OCI-LY3 (cell line): ENCODE measurements at regions not wholly inside any gene's neighbourhood (a gene's known extent, or its start where the extent isn't known, plus 50 kb on each side); places are given as distances from the start of the nearest gene placed in this dataset.

ENCODE experiments used
- H2AFZ ChIP-seq: fragments of 200-600, 300-600 bp; shearing (Covaris generic); 2 replicates; pipeline ENCODE4 v1.6.0; 2014; ENCODE audit warnings: antibody characterized with exemption, low read depth, low read length
- H3K27ac ChIP-seq: fragments of 200-600, 300-600 bp; sonication (generic); 2 replicates; pipeline ENCODE4 v1.5.1; 2014; ENCODE audit warnings: mild to moderate bottlenecking, low read length, moderate library complexity, mixed read lengths
- H3K27me3 ChIP-seq: fragments of 200-600, 300-600 bp; sonication (generic); 2 replicates; pipeline ENCODE4 v1.6.1; 2014; ENCODE audit warnings: low read depth, low read length, mixed read lengths
- H3K36me3 ChIP-seq: fragments of 200-600, 300-600 bp; sonication (generic); replicated peaks from 2 replicates; pipeline ENCODE3; 2014; ENCODE audit warnings: low read depth, low read length, mixed read lengths
- H3K4me1 ChIP-seq: fragments of 300-600, 200-600 bp; sonication (generic); 2 replicates; pipeline ENCODE4 v1.6.1; 2014; ENCODE audit warnings: low read length, mixed read lengths
- H3K4me2 ChIP-seq: fragments of 200-600, 300-600 bp; sonication (generic); 2 replicates; pipeline ENCODE4 v1.6.1; 2014; ENCODE audit warnings: low read length, mixed read lengths
- H3K4me3 ChIP-seq: fragments of 300-600, 200-600 bp; sonication (generic); 2 replicates; pipeline ENCODE4 v1.5.1; 2014; ENCODE audit warnings: antibody characterized with exemption, mild to moderate bottlenecking, low read length, moderate library complexity
- H3K79me2 ChIP-seq: fragments of 300-600, 200-600 bp; shearing (Covaris generic); 2 replicates; pipeline ENCODE4 v1.6.1; 2014; ENCODE audit warnings: mild to moderate bottlenecking, low read length, mixed read lengths
- H3K9ac ChIP-seq: fragments of 300-600, 200-600 bp; shearing (Covaris generic); 2 replicates; pipeline ENCODE4 v1.6.0; 2014; ENCODE audit warnings: mild to moderate bottlenecking, low read length, moderate library complexity
- H3K9me3 ChIP-seq: fragments of 200-600, 300-600 bp; shearing (Covaris generic); 2 replicates; pipeline ENCODE4 v1.6.1; 2014; ENCODE audit warnings: low read length, mixed read lengths; ENCODE audit not compliant: insufficient read depth
- H4K20me1 ChIP-seq: fragments of 200-600, 300-600 bp; sonication (generic); 2 replicates; pipeline ENCODE4 v1.6.1; 2016; ENCODE audit warnings: low read length, mixed read lengths; ENCODE audit not compliant: insufficient read depth
- CTCF ChIP-seq: fragments of 200-600, 300-600 bp; sonication (generic); IDR thresholded peaks from 2 replicates; pipeline ENCODE4 v1.5.1; 2014; ENCODE audit warnings: antibody characterized with exemption, low read length, low read depth
- EZH2phosphoT487 ChIP-seq: fragments of 200-600 bp; shearing (Covaris generic); IDR thresholded peaks from 2 replicates; pipeline ENCODE4 v1.6.1; 2018; ENCODE audit warnings: antibody characterized with exemption, mixed run types, low read depth

DNA sequence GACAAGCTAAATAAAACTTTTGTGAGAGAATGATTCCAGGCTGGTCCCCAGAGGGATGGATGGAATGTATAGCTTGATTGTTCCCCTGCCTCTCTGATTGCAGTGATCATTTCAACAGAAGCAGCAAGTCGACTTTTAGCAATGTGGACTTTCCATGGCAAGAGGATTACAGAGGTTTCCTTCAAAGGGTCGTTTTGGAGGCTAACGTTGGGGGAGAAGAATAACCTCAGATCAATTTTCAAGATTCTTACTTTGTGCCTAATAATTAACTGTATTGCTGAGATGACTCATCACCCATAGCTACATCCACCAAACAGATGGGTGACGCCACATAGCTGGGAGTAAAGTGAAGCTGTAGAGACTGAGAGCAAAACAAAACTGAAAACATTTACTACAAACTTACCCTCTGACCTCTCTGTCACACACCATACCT, 79.9 kb downstream of the GTPBP8 start:
- H4K20me1 ChIP-seq = no peaks in the 10 kb centered on the region
- peak overlapping the region; percentile 52 for H2AFZ ChIP-seq
- TF ChIP-seq EZH2phosphoT487 (no peak), CTCF (no peak)
- H3K4me3 ChIP-seq = peak overlapping the region; percentile 24; the same call in 1 of the 2 replicates
- H3K9me3 ChIP-seq = no peaks in the 10 kb centered on the region
- H3K4me1 ChIP-seq = peaks cover 15% of the 10 kb centered on the region
- 0 out of 2 replicates have a peak overlapping the region, but pooled peaks have one; percentile 4 for H3K27ac ChIP-seq
- H3K79me2 ChIP-seq = no peaks in the 10 kb centered on the region
- H3K36me3 ChIP-seq = no peaks in the 10 kb centered on the region
- no peaks in the 10 kb centered on the region for H3K27me3 ChIP-seq
- H3K4me2 ChIP-seq = peak overlapping the region; percentile 65
- H3K9ac ChIP-seq = no peak overlapping the region

GRCh38 chr3:113075588-113075987, 84.8 kb downstream of the GTPBP8 start:
- H3K4me1 ChIP-seq = peaks cover 8% of the 10 kb centered on the region
- no peak overlapping the region for H3K4me3 ChIP-seq
- H3K36me3 ChIP-seq = no peaks in the 10 kb centered on the region
- no peak overlapping the region for H3K27ac ChIP-seq
- H3K9me3 ChIP-seq = no peaks in the 10 kb centered on the region
- H3K27me3 ChIP-seq = no peaks in the 10 kb centered on the region
- H3K79me2 ChIP-seq = no peaks in the 10 kb centered on the region
- H3K4me2 ChIP-seq = no peak overlapping the region
- TF ChIP-seq CTCF = no peak
- TF ChIP-seq EZH2phosphoT487 = no peak
- H4K20me1 ChIP-seq = no peaks in the 10 kb centered on the region
- H2AFZ ChIP-seq = no peak overlapping the region
- no peak overlapping the region for H3K9ac ChIP-seq

- Histone ChIP-seq H3K27ac (no peak overlapping the region), H2AFZ (no peak overlapping the region), H3K4me1 (no peaks in the 10 kb centered on the region), H3K9me3 (no peaks in the 10 kb centered on the region), H3K27me3 (no peaks in the 10 kb centered on the region), H3K9ac (no peak overlapping the region), H4K20me1 (no peaks in the 10 kb centered on the region), H3K4me2 (no peak overlapping the region), H3K4me3 (no peak overlapping the region), H3K79me2 (no peaks in the 10 kb centered on the region), H3K36me3 (no peaks in the 10 kb centered on the region)
- TF ChIP-seq EZH2phosphoT487 (no peak), CTCF (no peak)
Observed at GRCh38 chr3:113079218-113079961, 88.6 kb downstream of the GTPBP8 start.

- Histone ChIP-seq H3K4me3 (no peak overlapping the region), H3K4me1 (peaks cover 17% of the 10 kb centered on the region), H2AFZ (no peak overlapping the region), H3K27me3 (no peaks in the 10 kb centered on the region), H3K4me2 (no peak overlapping the region), H3K36me3 (no peaks in the 10 kb centered on the region), H4K20me1 (no peaks in the 10 kb centered on the region), H3K79me2 (no peaks in the 10 kb centered on the region), H3K9me3 (no peaks in the 10 kb centered on the region), H3K9ac (no peak overlapping the region), H3K27ac (no peak overlapping the region)
- TF ChIP-seq CTCF (no peak), EZH2phosphoT487 (no peak)
Observed at GRCh38 chr3:113084777-113085176, 94.0 kb downstream of the GTPBP8 start.
